A549 (cell line): ENCODE measurements at regions not wholly inside any gene's neighbourhood (a gene's known extent, or its start where the extent isn't known, plus 50 kb on each side); places are given as distances from the start of the nearest gene placed in this dataset.

Experiments
- ATAC-seq, 2 experiments: fragments of 200-7000 bp in 1 of 2; fragments of >200 bp in 1 of 2; cut with Nextera tagmentation in 1 of 2; cut with Tn5 transposase in 1 of 2; 3 replicates each; pipeline versions ENCODE4 v1.8.0 to v1.9.1; 2018 to 2020; ENCODE audit warnings: mild to moderate bottlenecking in 1 of 2, moderate library complexity in 1 of 2
- CTCF ChIA-PET: fragments of 300-600 bp; sonication (Branson Sonifier 250); formaldehyde crosslinking; extraction: SDS; loops from one replicate; lab custom pipeline; 2021; ENCODE audit warnings: antibody characterized with exemption, inconsistent platforms; lab: Yijun Ruan, JAX
- POLR2A ChIA-PET: fragments of 350-600 bp; formaldehyde crosslinking; extraction: SDS; loops from one replicate; lab custom pipeline; 2021; ENCODE audit warnings: antibody characterized with exemption, inconsistent platforms; lab: Yijun Ruan, JAX
- DNase-seq, 2 experiments: peaks; one replicate each; pipeline versions ENCODE4 v3.0.0 to v3.0.0-alpha.2; 2011 to 2016; ENCODE audit warnings: low read depth in 1 of 2, low spot score in 1 of 2
- FAIRE-seq: peaks from 2 replicates; lab custom pipeline; 2011; peaks lifted over from hg19 to GRCh38; lab: Jason Lieb, UNC
- H3K27ac ChIP-seq, 2 experiments: fragments of >200 bp; sonication (Bioruptor Twin); formaldehyde crosslinking; 3 replicates each; pipeline ENCODE4 v1.5.1; 2016 to 2017
- H3K4me1 ChIP-seq: fragments of >200 bp; sonication (Bioruptor Twin); formaldehyde crosslinking; 3 replicates; pipeline ENCODE4 v1.6.1; 2016
- H3K4me2 ChIP-seq: fragments of >200 bp; sonication (Bioruptor Twin); formaldehyde crosslinking; 3 replicates; pipeline ENCODE4 v1.6.1; 2016
- H3K4me3 ChIP-seq: fragments of >200 bp; sonication (Bioruptor Twin); formaldehyde crosslinking; 3 replicates; pipeline ENCODE4 v1.5.1; 2016
- H3K9me3 ChIP-seq: fragments of >200 bp; sonication (Bioruptor Twin); formaldehyde crosslinking; 3 replicates; pipeline ENCODE4 v1.6.1; 2016
- ATOH8 ChIP-seq: fragments of 250-450 bp; sonication (Bioruptor Pico); IDR thresholded peaks from 2 replicates; pipeline ENCODE4 v1.5.0; 2020; ENCODE audit warnings: low read depth, mild to moderate bottlenecking, moderate library complexity
- CBX8 ChIP-seq: fragments of 200-600 bp; sonication (generic); IDR thresholded peaks from 2 replicates; pipeline ENCODE4 v1.6.1; 2016
- CHD2 ChIP-seq: fragments of 150-350 bp; IDR thresholded peaks from 2 replicates; pipeline ENCODE4 v1.6.1; 2014; ENCODE audit warnings: low read length; ENCODE audit not compliant: partially characterized antibody
- E2F6 ChIP-seq: IDR thresholded peaks from 2 replicates; pipeline ENCODE4 v1.6.1; 2012; ENCODE audit warnings: low read depth, borderline replicate concordance
- EHF ChIP-seq: fragments of 250-450 bp; sonication (Bioruptor Pico); IDR thresholded peaks from 2 replicates; pipeline ENCODE4 v1.5.0; 2020; ENCODE audit warnings: mild to moderate bottlenecking
- EP300 ChIP-seq, 2 experiments: fragments of >200 bp; sonication (Bioruptor Twin); formaldehyde crosslinking; IDR thresholded peaks; 2 replicates in 1 of 2; 3 replicates in 1 of 2; pipeline ENCODE4 v1.6.1; 2016 to 2017
- GATA3 ChIP-seq: IDR thresholded peaks from 2 replicates; pipeline ENCODE4 v1.6.1; 2012; ENCODE audit warnings: borderline replicate concordance
- HDAC2 ChIP-seq: fragments of 200-600 bp; sonication (generic); IDR thresholded peaks from 2 replicates; pipeline ENCODE4 v1.6.1; 2016
- HEYL ChIP-seq: fragments of 250-450 bp; sonication (Bioruptor Pico); IDR thresholded peaks from 2 replicates; pipeline ENCODE4 v1.8.0; 2021; ENCODE audit warnings: mild to moderate bottlenecking, moderate library complexity
- HOXB5 ChIP-seq: fragments of 250-450 bp; sonication (Bioruptor Pico); IDR thresholded peaks from 2 replicates; pipeline ENCODE4 v1.5.0; 2020; ENCODE audit warnings: mild to moderate bottlenecking, moderate library complexity
- JUN ChIP-seq, 2 experiments: fragments of >200 bp; sonication (Bioruptor Twin); formaldehyde crosslinking; IDR thresholded peaks; 2 replicates in 1 of 2; 3 replicates in 1 of 2; pipeline ENCODE4 v1.6.1; 2016 to 2017
- KDM1A ChIP-seq: fragments of 200-600 bp; sonication (generic); IDR thresholded peaks from 2 replicates; pipeline ENCODE4 v1.6.1; 2016; ENCODE audit warnings: low read depth, mild to moderate bottlenecking
- MAX ChIP-seq: IDR thresholded peaks from 2 replicates; pipeline ENCODE4 v1.6.1; 2012
- MYC ChIP-seq: IDR thresholded peaks from 2 replicates; pipeline ENCODE4 v1.6.1; 2012; ENCODE audit warnings: mild to moderate bottlenecking, inconsistent platforms, low read length, improper control_type of control experiment, borderline replicate concordance
- NPAS2 ChIP-seq: fragments of 250-450 bp; sonication (Bioruptor Pico); IDR thresholded peaks from 2 replicates; pipeline ENCODE4 v1.8.0; 2022; ENCODE audit warnings: mild to moderate bottlenecking, moderate library complexity, borderline replicate concordance
- PHF8 ChIP-seq: fragments of 200-600 bp; sonication (generic); IDR thresholded peaks from 2 replicates; pipeline ENCODE4 v1.6.1; 2016; ENCODE audit warnings: low read depth, mild to moderate bottlenecking, antibody characterized with exemption, moderate library complexity, borderline replicate concordance
- POLR2AphosphoS2 ChIP-seq: conservative IDR thresholded peaks from 2 replicates; pipeline ENCODE4 v1.6.1; 2012; ENCODE audit warnings: low read length, improper control_type of control experiment, inconsistent platforms
- RFX5 ChIP-seq: fragments of 450-650 bp; IDR thresholded peaks from 2 replicates; pipeline ENCODE4 v1.7.1; 2014; ENCODE audit warnings: antibody characterized with exemption, mild to moderate bottlenecking, moderate library complexity
- RNF2 ChIP-seq: fragments of 200-600 bp; sonication (generic); IDR thresholded peaks from 2 replicates; pipeline ENCODE4 v1.6.1; 2016; ENCODE audit warnings: low read depth, mild to moderate bottlenecking, antibody characterized with exemption, moderate library complexity, borderline replicate concordance
- SMC3 ChIP-seq: fragments of >200 bp; sonication (Bioruptor Twin); formaldehyde crosslinking; IDR thresholded peaks from 3 replicates; pipeline ENCODE4 v1.6.1; 2018; ENCODE audit warnings: inconsistent platforms
- TFCP2L1 ChIP-seq: fragments of 250-450 bp; sonication (Bioruptor Pico); IDR thresholded peaks from 2 replicates; pipeline ENCODE4 v1.5.0; 2021; ENCODE audit warnings: mild to moderate bottlenecking
- TP53 ChIP-seq: fragments of 250-450 bp; sonication (Bioruptor Pico); IDR thresholded peaks from 2 replicates; pipeline ENCODE4 v1.5.0; 2021; ENCODE audit warnings: mild to moderate bottlenecking, moderate library complexity
- ZFP36 ChIP-seq: fragments of 450-650 bp; IDR thresholded peaks from 2 replicates; pipeline ENCODE4 v1.6.1; 2014; ENCODE audit warnings: borderline replicate concordance; ENCODE audit not compliant: partially characterized antibody
- ZNF302 ChIP-seq: fragments of 250-450 bp; sonication (Bioruptor Pico); IDR thresholded peaks from 2 replicates; pipeline ENCODE4 v1.9.0; 2021; ENCODE audit warnings: inconsistent platforms, mild to moderate bottlenecking, moderate library complexity
- ZSCAN20 ChIP-seq: fragments of 250-450 bp; sonication (Bioruptor Pico); IDR thresholded peaks from 2 replicates; pipeline ENCODE4 v1.8.0; 2022; ENCODE audit warnings: mild to moderate bottlenecking, moderate library complexity
- WGBS: methylation state at CpG from one replicate; pipeline ENCODE4 v1.1.6; 2017; ENCODE audit errors: missing lambda C conversion rate; 5-methylcytosine and 5-hydroxymethylcytosine counted together
- TF ChIP-seq, protein P1 (sequence below): fragments of >200 bp; sonication (Bioruptor Twin); formaldehyde crosslinking; IDR thresholded peaks from 3 replicates; pipeline ENCODE4 v1.6.1; 2016
- TF ChIP-seq, protein P2 (sequence below): IDR thresholded peaks from 2 replicates; pipeline ENCODE4 v1.6.1; 2012
- TF ChIP-seq, protein P3 (sequence below): fragments of 450-650 bp; IDR thresholded peaks from 2 replicates; pipeline ENCODE4 v1.6.1; 2014; ENCODE audit warnings: antibody characterized with exemption

DNA sequence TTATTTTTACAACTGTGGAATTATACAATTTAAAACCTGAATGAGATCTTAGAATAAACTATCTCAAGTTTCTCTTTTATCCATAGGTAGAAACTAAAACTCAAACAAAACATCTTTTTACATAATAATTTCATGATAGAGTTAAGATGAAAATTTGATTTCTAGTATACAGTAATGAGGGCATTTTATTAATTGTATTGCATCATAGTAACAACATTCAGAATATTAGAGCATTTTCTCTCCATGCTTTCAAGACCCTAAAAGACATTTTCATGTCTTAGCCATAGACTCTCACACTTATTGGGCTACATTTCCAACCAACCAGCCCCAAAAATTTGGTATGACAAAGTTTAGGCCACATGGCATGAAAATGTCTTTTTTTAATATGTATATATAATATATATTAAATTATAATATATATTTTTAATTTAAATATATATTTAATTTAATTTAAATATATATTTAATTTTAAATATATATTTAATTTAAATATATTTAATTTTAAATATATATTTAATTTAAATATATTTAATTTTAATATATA, 195.7 kb upstream of the STEAP1 start:
- ChIA-PET POLR2A (no interaction called here), CTCF (no interaction called here)
- DNase-seq (no peak), FAIRE-seq (no peak)
- Histone ChIP-seq H3K9me3 (no peaks in the 10 kb centered on the region), H3K27ac (no peak overlapping the region), H3K4me2 (no peak overlapping the region)
- TF ChIP-seq, protein P1, sequence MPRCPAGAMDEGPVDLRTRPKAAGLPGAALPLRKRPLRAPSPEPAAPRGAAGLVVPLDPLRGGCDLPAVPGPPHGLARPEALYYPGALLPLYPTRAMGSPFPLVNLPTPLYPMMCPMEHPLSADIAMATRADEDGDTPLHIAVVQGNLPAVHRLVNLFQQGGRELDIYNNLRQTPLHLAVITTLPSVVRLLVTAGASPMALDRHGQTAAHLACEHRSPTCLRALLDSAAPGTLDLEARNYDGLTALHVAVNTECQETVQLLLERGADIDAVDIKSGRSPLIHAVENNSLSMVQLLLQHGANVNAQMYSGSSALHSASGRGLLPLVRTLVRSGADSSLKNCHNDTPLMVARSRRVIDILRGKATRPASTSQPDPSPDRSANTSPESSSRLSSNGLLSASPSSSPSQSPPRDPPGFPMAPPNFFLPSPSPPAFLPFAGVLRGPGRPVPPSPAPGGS = no peak
- TF ChIP-seq RNF2 = no peak
- no peak for TF ChIP-seq GATA3
- no peak for TF ChIP-seq HDAC2
- no peak for TF ChIP-seq TP53 (CRISPR knock-in tag)
- no peak for TF ChIP-seq ZSCAN20
- no peak for TF ChIP-seq NPAS2
- no peak for TF ChIP-seq KDM1A
- TF ChIP-seq, protein P2, sequence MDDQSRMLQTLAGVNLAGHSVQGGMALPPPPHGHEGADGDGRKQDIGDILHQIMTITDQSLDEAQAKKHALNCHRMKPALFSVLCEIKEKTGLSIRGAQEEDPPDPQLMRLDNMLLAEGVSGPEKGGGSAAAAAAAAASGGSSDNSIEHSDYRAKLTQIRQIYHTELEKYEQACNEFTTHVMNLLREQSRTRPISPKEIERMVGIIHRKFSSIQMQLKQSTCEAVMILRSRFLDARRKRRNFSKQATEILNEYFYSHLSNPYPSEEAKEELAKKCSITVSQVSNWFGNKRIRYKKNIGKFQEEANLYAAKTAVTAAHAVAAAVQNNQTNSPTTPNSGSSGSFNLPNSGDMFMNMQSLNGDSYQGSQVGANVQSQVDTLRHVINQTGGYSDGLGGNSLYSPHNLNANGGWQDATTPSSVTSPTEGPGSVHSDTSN = no peak
- TF ChIP-seq HOXB5 = no peak
- TF ChIP-seq JUN (IDR thresholded peaks at IDR 0.05) = no peak
- no peak for TF ChIP-seq POLR2AphosphoS2
- TF ChIP-seq PHF8 = no peak
- no peak for TF ChIP-seq ZFP36
- TF ChIP-seq EHF (CRISPR knock-in tag) = no peak
- TF ChIP-seq TFCP2L1 (CRISPR knock-in tag) = no peak
- no peak for TF ChIP-seq ATOH8 (CRISPR knock-in tag)
- TF ChIP-seq, all 56 proteins: peak for 0
- ATAC-seq = no peak
- Histone ChIP-seq H3K4me3 (no peak overlapping the region), H3K4me1 (no peaks in the 10 kb centered on the region)

- ChIA-PET POLR2A (no interaction called here), CTCF (no interaction called here)
- DNase-seq (no peak), FAIRE-seq (no peak), ATAC-seq (no peak)
- H3K4me3 ChIP-seq = no peak overlapping the region
- WGBS = 5% methylated on average over 4 of the region's 4 CpGs
- no peak for TF ChIP-seq MYC
- TF ChIP-seq RFX5 = no peak
- no peak for TF ChIP-seq HDAC2
- TF ChIP-seq CHD2 = no peak
- TF ChIP-seq MAX = no peak
- TF ChIP-seq PHF8 = no peak
- TF ChIP-seq, protein P3, sequence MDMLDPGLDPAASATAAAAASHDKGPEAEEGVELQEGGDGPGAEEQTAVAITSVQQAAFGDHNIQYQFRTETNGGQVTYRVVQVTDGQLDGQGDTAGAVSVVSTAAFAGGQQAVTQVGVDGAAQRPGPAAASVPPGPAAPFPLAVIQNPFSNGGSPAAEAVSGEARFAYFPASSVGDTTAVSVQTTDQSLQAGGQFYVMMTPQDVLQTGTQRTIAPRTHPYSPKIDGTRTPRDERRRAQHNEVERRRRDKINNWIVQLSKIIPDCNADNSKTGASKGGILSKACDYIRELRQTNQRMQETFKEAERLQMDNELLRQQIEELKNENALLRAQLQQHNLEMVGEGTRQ = no peak
- TF ChIP-seq HEYL (CRISPR knock-in tag) = no peak
- no peak for TF ChIP-seq SMC3
- TF ChIP-seq, protein P2 = no peak
- TF ChIP-seq EP300 (IDR thresholded peaks at IDR 0.05) = no peak
- no peak for TF ChIP-seq E2F6
- no peak for TF ChIP-seq ZNF302 (CRISPR knock-in tag)
- TF ChIP-seq CBX8 = no peak
- no peak for TF ChIP-seq ZSCAN20
- no peak overlapping the region for H3K27ac ChIP-seq
- H3K4me1 ChIP-seq = no peaks in the 10 kb centered on the region
- H3K9me3 ChIP-seq = no peaks in the 10 kb centered on the region
- no peak overlapping the region for H3K4me2 ChIP-seq
Observed at GRCh38 chr7:89966067-89966664, 188.1 kb upstream of the STEAP1 start.
